Fibroblast of lung (primary cell): ENCODE measurements at regions not wholly inside any gene's neighbourhood (a gene's known extent, or its start where the extent isn't known, plus 50 kb on each side); places are given as distances from the start of the nearest gene placed in this dataset.

Experiments used
- CTCF ChIP-seq, 2 donors: IDR thresholded peaks in 1 of 2; conservative IDR thresholded peaks in 1 of 2; 1 replicate in 1 of 2; 2 replicates in 1 of 2; pipeline ENCODE4 v1.5.1; 2011 to 2012; ENCODE audit warnings: low read length in 2 of 2, control low read depth in 1 of 2, inconsistent platforms in 1 of 2, low read depth in 1 of 2, mild to moderate bottlenecking in 1 of 2
- EZH2 ChIP-seq: IDR thresholded peaks from 2 replicates; pipeline ENCODE4 v1.5.1; 2012; ENCODE audit warnings: low read length, control low read depth, mild to moderate bottlenecking; ENCODE audit errors: missing control alignments

GRCh38 chr9:88892724-88893123 lies 98.5 kb upstream of the S1PR3 start:
- TF ChIP-seq CTCF (conservative IDR thresholded peaks at IDR 0.05 in 1 of 2, IDR thresholded peaks at IDR 0.05 in 1 of 2; ENCODE audit: low read depth in 1 of 2, low read length in 2 of 2) (no peak), EZH2 (no peak)
